Lung (tissue), 11 donors: ENCODE measurements at regions not wholly inside any gene's neighbourhood (a gene's known extent, or its start where the extent isn't known, plus 50 kb on each side); places are given as distances from the start of the nearest gene placed in this dataset.
"Not testable (repeated sequence)": the region's sequence is repeated elsewhere in the genome, so short reads cannot be mapped to it uniquely, and the experiment has no call there.

Source experiments
- ATAC-seq: fragments of 200-7000 bp; cut with Tn5 transposase; one replicate; pipeline ENCODE4 v1.9.1; 2020; ENCODE audit warnings: moderate number of reproducible peaks; ENCODE audit not compliant: insufficient read depth, low FRiP score
- DNase-seq, 3 donors: peaks; one replicate each; pipeline ENCODE4 v3.0.0-alpha.2; 2013 to 2017
- H3K27ac ChIP-seq, 2 donors: one replicate each; pipeline ENCODE4 v1.5.1; 2013; ENCODE audit warnings: mild to moderate bottlenecking in 2 of 2, moderate library complexity in 2 of 2, control low read depth in 1 of 2, inconsistent platforms in 1 of 2, low read depth in 1 of 2, low read length in 1 of 2
- H3K27me3 ChIP-seq, 3 donors: one replicate each; pipeline ENCODE4 v1.5.1; 2013; ENCODE audit warnings: low read length in 2 of 3; ENCODE audit not compliant: control insufficient read depth in 3 of 3, insufficient read depth in 3 of 3
- H3K36me3 ChIP-seq, 4 donors: one replicate each; pipeline ENCODE4 v1.5.1; 2013; ENCODE audit warnings: low read length in 4 of 4, mild to moderate bottlenecking in 1 of 4, moderate library complexity in 1 of 4; ENCODE audit not compliant: control insufficient read depth in 4 of 4, insufficient read depth in 4 of 4
- H3K4me1 ChIP-seq, 5 donors: one replicate each; pipeline ENCODE4 v1.5.1; 2013; ENCODE audit warnings: low read length in 5 of 5, mild to moderate bottlenecking in 2 of 5, moderate library complexity in 1 of 5; ENCODE audit not compliant: control insufficient read depth in 5 of 5, insufficient read depth in 5 of 5
- H3K4me3 ChIP-seq: one replicate; pipeline ENCODE4 v1.5.1; 2013; ENCODE audit warnings: mild to moderate bottlenecking, control low read depth, moderate library complexity
- H3K9ac ChIP-seq, 2 donors: one replicate each; pipeline ENCODE4 v1.5.1; 2013; ENCODE audit warnings: low read length in 2 of 2, control low read depth in 1 of 2; ENCODE audit not compliant: insufficient read depth in 1 of 2
- H3K9me3 ChIP-seq, 4 donors: one replicate each; pipeline ENCODE4 v1.5.1; 2013; ENCODE audit warnings: low read length in 3 of 4, mild to moderate bottlenecking in 1 of 4, moderate library complexity in 1 of 4; ENCODE audit not compliant: control insufficient read depth in 4 of 4, insufficient read depth in 3 of 4
- WGBS, 2 donors: extraction: QIAGEN DNeasy Blood & Tissue Kit; methylation state at CpG; one replicate each; pipeline ENCODE4 v1.1.7; 2013; 5-methylcytosine and 5-hydroxymethylcytosine counted together
- TF ChIP-seq, protein P1 (sequence below): IDR thresholded peaks from 2 replicates; pipeline ENCODE4 v1.5.1; 2012; ENCODE audit warnings: mild to moderate bottlenecking; ENCODE audit errors: control extremely low read depth, extremely low read depth
- donor health status: control.
- donor health status: control.
- donor health status: Bipolar disorder and iron deficiency.
- donor health status: healthy.
- donor health status: DM: yes; HTN: yes; CAD: no.

DNA sequence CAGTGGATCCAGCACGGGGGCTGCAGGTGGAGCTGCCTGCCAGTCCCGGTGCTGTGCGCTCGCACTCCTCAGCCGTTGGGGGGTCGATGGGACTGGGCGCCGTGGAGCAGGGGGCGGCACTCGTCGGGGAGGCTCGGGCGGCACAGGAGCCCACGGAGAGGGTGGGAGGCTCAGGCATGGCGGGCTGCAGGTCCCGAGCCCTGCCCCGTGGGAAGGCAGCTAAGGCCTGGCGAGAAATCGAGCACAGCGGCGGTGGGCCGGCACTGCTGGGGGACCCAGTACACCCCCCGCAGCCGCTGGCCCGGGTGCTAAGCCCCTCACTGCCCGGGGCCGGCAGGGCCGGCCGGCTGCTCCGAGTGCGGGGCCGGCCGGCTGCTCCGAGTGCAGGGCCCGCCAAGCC is 52.3 kb upstream of the MARK1 start:
- H3K4me3 ChIP-seq, H3K36me3 ChIP-seq, H3K9me3 ChIP-seq, H3K27me3 ChIP-seq, DNase-seq, H3K9ac ChIP-seq, H3K4me1 ChIP-seq, H3K27ac ChIP-seq, ATAC-seq: not testable (repeated sequence)
- WGBS, 2 donors, result 92% methylated on average over 20 to 35 of the region's 35 CpGs

DNA sequence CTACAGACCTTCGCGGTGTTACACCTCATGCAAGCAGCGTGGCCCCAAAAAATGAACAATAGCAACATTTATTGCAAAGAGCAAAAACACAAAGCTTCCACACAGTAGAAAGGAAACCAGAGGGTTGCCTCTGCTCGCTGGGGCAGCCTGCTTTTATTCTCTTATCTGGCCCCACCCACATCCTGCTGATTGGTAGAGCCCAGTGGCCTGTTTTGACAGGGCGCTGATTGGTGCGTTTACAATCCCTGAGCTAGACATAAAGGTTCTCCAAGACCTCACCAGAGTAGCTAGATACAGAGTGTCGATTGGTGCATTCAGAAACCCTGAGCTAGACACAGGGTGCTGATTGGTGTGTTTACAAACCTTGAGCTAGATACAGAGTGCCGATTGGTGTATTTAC is 52.8 kb upstream of the MARK1 start:
- H3K27ac ChIP-seq, H3K9me3 ChIP-seq, ATAC-seq: not testable (repeated sequence)

DNA sequence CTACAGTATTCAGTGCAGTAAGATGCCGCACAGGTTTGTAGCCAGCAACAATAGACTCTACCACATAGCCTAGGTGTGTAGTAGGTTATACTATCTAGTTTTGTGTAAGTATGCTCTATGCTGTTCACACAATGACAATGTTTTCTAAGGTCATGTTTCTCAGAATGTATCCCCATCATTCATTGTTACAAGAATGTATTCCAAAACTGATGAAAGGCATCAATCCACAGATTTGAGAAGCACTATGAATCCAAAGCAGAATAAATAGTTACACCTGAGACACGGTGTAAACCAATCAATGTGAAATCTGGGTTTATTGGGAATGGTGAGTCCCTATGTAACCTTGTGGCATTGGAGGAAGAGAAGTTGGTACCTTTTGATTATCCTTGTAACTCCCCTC is 54.5 kb upstream of the MARK1 start:
- no peaks in the 10 kb centered on the region for H3K36me3 ChIP-seq
- no peak overlapping the region for H3K9ac ChIP-seq
- H3K4me1 ChIP-seq, result no peaks in the 10 kb centered on the region
- no peak overlapping the region for H3K27ac ChIP-seq
- no peaks in the 10 kb centered on the region for H3K27me3 ChIP-seq
- no peak for DNase-seq
- no peak for ATAC-seq
- TF ChIP-seq, protein P1, sequence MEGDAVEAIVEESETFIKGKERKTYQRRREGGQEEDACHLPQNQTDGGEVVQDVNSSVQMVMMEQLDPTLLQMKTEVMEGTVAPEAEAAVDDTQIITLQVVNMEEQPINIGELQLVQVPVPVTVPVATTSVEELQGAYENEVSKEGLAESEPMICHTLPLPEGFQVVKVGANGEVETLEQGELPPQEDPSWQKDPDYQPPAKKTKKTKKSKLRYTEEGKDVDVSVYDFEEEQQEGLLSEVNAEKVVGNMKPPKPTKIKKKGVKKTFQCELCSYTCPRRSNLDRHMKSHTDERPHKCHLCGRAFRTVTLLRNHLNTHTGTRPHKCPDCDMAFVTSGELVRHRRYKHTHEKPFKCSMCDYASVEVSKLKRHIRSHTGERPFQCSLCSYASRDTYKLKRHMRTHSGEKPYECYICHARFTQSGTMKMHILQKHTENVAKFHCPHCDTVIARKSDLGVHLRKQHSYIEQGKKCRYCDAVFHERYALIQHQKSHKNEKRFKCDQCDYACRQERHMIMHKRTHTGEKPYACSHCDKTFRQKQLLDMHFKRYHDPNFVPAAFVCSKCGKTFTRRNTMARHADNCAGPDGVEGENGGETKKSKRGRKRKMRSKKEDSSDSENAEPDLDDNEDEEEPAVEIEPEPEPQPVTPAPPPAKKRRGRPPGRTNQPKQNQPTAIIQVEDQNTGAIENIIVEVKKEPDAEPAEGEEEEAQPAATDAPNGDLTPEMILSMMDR, result no peak
- H3K4me3 ChIP-seq, result no peak overlapping the region
- WGBS, 2 donors, result 95 to 99% methylated on average over 2 of the region's 2 CpGs
- H3K9me3 ChIP-seq, result peaks cover 0 to 3% (median 0%) of the 10 kb centered on the region in 4 donors

More for the DNA sequence above, 52.8 kb upstream of the MARK1 start:
- DNase-seq, H3K4me1 ChIP-seq, H3K4me3 ChIP-seq, H3K9ac ChIP-seq, H3K27me3 ChIP-seq, H3K36me3 ChIP-seq: not testable (repeated sequence)
- WGBS, 2 donors, result 91% methylated on average over 8 of the region's 8 CpGs

DNA sequence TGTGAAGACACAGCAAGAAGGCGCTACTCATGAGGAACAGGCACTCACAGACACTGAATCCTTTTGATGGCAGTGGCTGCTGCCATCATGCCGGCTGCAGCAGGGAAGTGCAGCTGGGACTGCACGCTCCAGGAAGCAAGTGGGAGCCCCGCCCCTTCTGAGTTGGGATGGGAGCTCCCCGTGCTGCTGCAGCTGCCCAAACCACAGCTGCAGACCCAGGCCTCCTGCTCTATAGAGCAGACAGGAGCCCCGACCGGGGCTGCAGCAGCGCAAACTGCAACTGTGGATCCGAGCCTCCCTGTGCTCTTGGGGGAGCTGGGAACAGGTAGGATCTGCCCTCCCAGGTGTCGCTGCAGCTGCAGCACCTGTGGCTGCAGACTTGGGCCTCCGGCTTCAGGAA is 65.2 kb upstream of the MARK1 start:
- Histone ChIP-seq H3K4me1 (peaks cover 0 to 15% (median 1%) of the 10 kb centered on the region in 5 donors), H3K27ac (no peak overlapping the region), H3K27me3 (no peaks in the 10 kb centered on the region), H3K4me3 (no peak overlapping the region), H3K9ac (no peak overlapping the region), H3K9me3 (peaks cover 0 to 7% (median 0%) of the 10 kb centered on the region in 4 donors), H3K36me3 (no peaks in the 10 kb centered on the region)
- ATAC-seq (no peak), DNase-seq (no peak)
- WGBS, 2 donors, result 75 to 79% methylated on average over 11 of the region's 11 CpGs
- TF ChIP-seq, protein P1, result no peak

DNA sequence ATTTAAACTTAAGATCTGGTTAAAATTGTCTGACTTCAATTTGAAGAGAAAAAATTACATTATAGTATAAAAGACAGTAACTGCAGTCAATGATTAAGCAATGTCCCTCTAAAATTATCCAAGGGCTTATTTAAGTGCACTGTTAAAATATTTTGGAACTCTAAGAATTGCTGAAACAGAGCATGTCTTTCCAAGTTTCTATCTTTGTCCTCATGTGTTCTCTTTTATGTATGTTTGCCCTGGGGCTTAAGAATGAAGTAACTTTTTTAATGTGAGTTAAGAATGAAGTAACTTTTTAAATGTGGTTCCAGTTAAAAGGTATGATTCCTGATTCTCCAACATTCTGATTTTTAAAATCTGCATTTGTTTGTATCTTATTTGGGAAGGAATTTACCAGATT is 69.0 kb upstream of the MARK1 start:
- H3K36me3 ChIP-seq, result no peaks in the 10 kb centered on the region
- H3K4me3 ChIP-seq, result no peak overlapping the region
- peaks cover 0 to 15% (median 1%) of the 10 kb centered on the region in 5 donors for H3K4me1 ChIP-seq
- peaks cover 0 to 6% (median 0%) of the 10 kb centered on the region in 4 donors for H3K9me3 ChIP-seq
- DNase-seq, result peak in 2 of 3 donors; percentile 11 to 50
- TF ChIP-seq, protein P1, result no peak
- ATAC-seq, result no peak
- no peak overlapping the region for H3K27ac ChIP-seq
- no peaks in the 10 kb centered on the region for H3K27me3 ChIP-seq
- H3K9ac ChIP-seq, result no peak overlapping the region
